Vagina (tissue), 2 donors: ENCODE measurements at regions not wholly inside any gene's neighbourhood (a gene's known extent, or its start where the extent isn't known, plus 50 kb on each side); places are given as distances from the start of the nearest gene placed in this dataset.

Source experiments
- POLR2A ChIP-seq, 2 donors: fragments of 450-650 bp; IDR thresholded peaks; one replicate each; pipeline ENCODE4 v1.6.1; 2017; ENCODE audit warnings: antibody characterized with exemption in 2 of 2, mild to moderate bottlenecking in 2 of 2, moderate library complexity in 2 of 2
- POLR2AphosphoS5 ChIP-seq, 2 donors: sonication (generic); formaldehyde crosslinking; IDR thresholded peaks; one replicate each; pipeline ENCODE4 v1.9.0; 2017; ENCODE audit warnings: antibody characterized with exemption in 2 of 2, mild to moderate bottlenecking in 2 of 2, low read depth in 1 of 2; ENCODE audit not compliant: insufficient read depth in 1 of 2
- TF ChIP-seq, protein P1 (sequence below), 3 experiments: fragments of 450-650 bp in 2 of 3; fragments of 200-600 bp in 1 of 3; sonication (generic) in 1 of 3; IDR thresholded peaks; one replicate each; pipeline ENCODE4 v1.5.1; 2017 to 2019; ENCODE audit warnings: antibody characterized with exemption in 3 of 3, mild to moderate bottlenecking in 2 of 3, moderate library complexity in 2 of 3

DNA sequence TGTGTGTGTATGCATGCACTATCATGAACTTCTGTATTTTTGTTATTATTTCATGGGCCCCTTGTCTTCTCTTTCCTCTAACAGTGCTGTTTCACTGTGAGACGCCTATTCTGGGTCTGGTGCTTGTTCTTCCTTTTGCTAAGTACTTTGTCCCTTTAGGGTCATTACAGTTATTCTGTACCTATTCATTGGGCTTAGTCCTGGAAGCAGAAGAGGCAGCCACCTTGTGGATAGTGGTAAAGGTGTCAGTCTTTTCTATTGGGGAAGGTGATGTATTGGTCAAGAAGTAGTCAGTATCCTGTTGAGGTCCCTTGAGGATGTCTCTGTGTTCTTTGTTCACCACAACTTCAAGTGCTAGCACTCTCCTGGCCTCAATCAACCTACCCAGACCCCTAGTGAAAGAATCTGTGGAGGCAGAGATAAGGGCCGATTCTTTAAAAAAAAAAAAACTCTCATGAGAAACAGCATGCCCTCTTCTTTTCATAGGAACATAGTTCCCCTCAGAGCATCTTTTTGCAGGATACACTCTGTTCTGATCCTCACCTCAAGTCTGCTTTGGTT, 593.8 kb downstream of the SPRY1 start:
- TF ChIP-seq, protein P1, sequence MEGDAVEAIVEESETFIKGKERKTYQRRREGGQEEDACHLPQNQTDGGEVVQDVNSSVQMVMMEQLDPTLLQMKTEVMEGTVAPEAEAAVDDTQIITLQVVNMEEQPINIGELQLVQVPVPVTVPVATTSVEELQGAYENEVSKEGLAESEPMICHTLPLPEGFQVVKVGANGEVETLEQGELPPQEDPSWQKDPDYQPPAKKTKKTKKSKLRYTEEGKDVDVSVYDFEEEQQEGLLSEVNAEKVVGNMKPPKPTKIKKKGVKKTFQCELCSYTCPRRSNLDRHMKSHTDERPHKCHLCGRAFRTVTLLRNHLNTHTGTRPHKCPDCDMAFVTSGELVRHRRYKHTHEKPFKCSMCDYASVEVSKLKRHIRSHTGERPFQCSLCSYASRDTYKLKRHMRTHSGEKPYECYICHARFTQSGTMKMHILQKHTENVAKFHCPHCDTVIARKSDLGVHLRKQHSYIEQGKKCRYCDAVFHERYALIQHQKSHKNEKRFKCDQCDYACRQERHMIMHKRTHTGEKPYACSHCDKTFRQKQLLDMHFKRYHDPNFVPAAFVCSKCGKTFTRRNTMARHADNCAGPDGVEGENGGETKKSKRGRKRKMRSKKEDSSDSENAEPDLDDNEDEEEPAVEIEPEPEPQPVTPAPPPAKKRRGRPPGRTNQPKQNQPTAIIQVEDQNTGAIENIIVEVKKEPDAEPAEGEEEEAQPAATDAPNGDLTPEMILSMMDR (IDR thresholded peaks at IDR 0.05), result no peak
- no peak for TF ChIP-seq POLR2A (IDR thresholded peaks at IDR 0.05)
- no peak for TF ChIP-seq POLR2AphosphoS5 (IDR thresholded peaks at IDR 0.05; ENCODE audit: insufficient read depth in 1 of 2, low read depth in 1 of 2)
